Activated CD4-positive, alpha-beta memory T cell treated with anti-CD3 and anti-CD28 coated beads, Interleukin-2, amount 10 ng/mL, durations not matched to agents 7 days and 5 days (primary cell): ENCODE measurements at regions not wholly inside any gene's neighbourhood (a gene's known extent, or its start where the extent isn't known, plus 50 kb on each side); places are given as distances from the start of the nearest gene placed in this dataset.

ENCODE experiments used
- CTCF ChIA-PET: fragments of 350-600 bp; sonication (Branson Sonifier 250); formaldehyde crosslinking; loops from one replicate; lab custom pipeline; 2021; ENCODE audit warnings: antibody characterized with exemption, inconsistent platforms; lab: Charles Lee
- POLR2A ChIA-PET: fragments of 350-600 bp; sonication (Branson Sonifier 250); formaldehyde crosslinking; loops from one replicate; lab custom pipeline; 2021; ENCODE audit warnings: antibody characterized with exemption; lab: Charles Lee
- DNase-seq: peaks from one replicate; pipeline ENCODE4 v3.0.0-alpha.2; 2020
- H3K27ac Mint-ChIP-seq: one replicate; pipeline ENCODE4 v1.8.0; 2021; ENCODE audit warnings: mild to moderate bottlenecking, mixed read lengths
- H3K27me3 Mint-ChIP-seq: one replicate; pipeline ENCODE4 v1.8.0; 2021; ENCODE audit warnings: mixed read lengths
- H3K36me3 Mint-ChIP-seq: one replicate; pipeline ENCODE4 v1.8.0; 2021; ENCODE audit warnings: low read depth, mixed read lengths
- H3K4me1 Mint-ChIP-seq: one replicate; pipeline ENCODE4 v1.8.0; 2021; ENCODE audit warnings: mixed read lengths
- H3K4me3 Mint-ChIP-seq: one replicate; pipeline ENCODE4 v1.8.0; 2021; ENCODE audit warnings: mild to moderate bottlenecking, mixed read lengths
- H3K9me3 Mint-ChIP-seq: one replicate; pipeline ENCODE4 v1.8.0; 2021; ENCODE audit warnings: mixed read lengths

GRCh38 chr11:70622091-70622490, 223.8 kb downstream of the CTTN start:
- ChIA-PET CTCF (no interaction called here), POLR2A (no interaction called here)
- H3K4me3 Mint-ChIP-seq = no peak overlapping the region
- no peak for DNase-seq
- H3K27me3 Mint-ChIP-seq = no peaks in the 10 kb centered on the region
- no peak overlapping the region for H3K27ac Mint-ChIP-seq
- no peaks in the 10 kb centered on the region for H3K4me1 Mint-ChIP-seq
- no peaks in the 10 kb centered on the region for H3K36me3 Mint-ChIP-seq
- H3K9me3 Mint-ChIP-seq = no peaks in the 10 kb centered on the region

GRCh38 chr11:70623906-70624597, 225.7 kb downstream of the CTTN start:
- CTCF ChIA-PET = no interaction called here
- Mint-ChIP-seq H3K9me3 (no peaks in the 10 kb centered on the region), H3K36me3 (no peaks in the 10 kb centered on the region), H3K27me3 (no peaks in the 10 kb centered on the region), H3K4me1 (no peaks in the 10 kb centered on the region), H3K27ac (no peak overlapping the region), H3K4me3 (no peak overlapping the region)
- no peak for DNase-seq
- POLR2A ChIA-PET = no interaction called here

- no peaks in the 10 kb centered on the region for H3K36me3 Mint-ChIP-seq
- DNase-seq = no peak
- CTCF ChIA-PET = no interaction called here
- no peak overlapping the region for H3K4me3 Mint-ChIP-seq
- H3K27ac Mint-ChIP-seq = no peak overlapping the region
- H3K27me3 Mint-ChIP-seq = no peaks in the 10 kb centered on the region
- H3K4me1 Mint-ChIP-seq = no peaks in the 10 kb centered on the region
- POLR2A ChIA-PET = no interaction called here
- no peaks in the 10 kb centered on the region for H3K9me3 Mint-ChIP-seq
These were observed 226.3 kb downstream of the CTTN start for GRCh38 chr11:70624598-70624993.

- Mint-ChIP-seq H3K36me3 (no peaks in the 10 kb centered on the region), H3K4me1 (no peaks in the 10 kb centered on the region), H3K27ac (no peak overlapping the region), H3K27me3 (no peaks in the 10 kb centered on the region), H3K4me3 (no peak overlapping the region), H3K9me3 (no peaks in the 10 kb centered on the region)
- CTCF ChIA-PET = no interaction called here
- POLR2A ChIA-PET = no interaction called here
- DNase-seq = no peak
These were observed 226.7 kb downstream of the CTTN start for GRCh38 chr11:70625051-70625450.

- no peak for DNase-seq
- no peaks in the 10 kb centered on the region for H3K36me3 Mint-ChIP-seq
- H3K4me3 Mint-ChIP-seq = no peak overlapping the region
- no peaks in the 10 kb centered on the region for H3K27me3 Mint-ChIP-seq
- no peaks in the 10 kb centered on the region for H3K4me1 Mint-ChIP-seq
- no peak overlapping the region for H3K27ac Mint-ChIP-seq
- CTCF ChIA-PET = interaction anchor here (0.6 kb wide), 1 partner anchor 703 kb away, joined by 5 read pairs; no protein-coding TSS in a partner anchor
- POLR2A ChIA-PET = no interaction called here
- no peaks in the 10 kb centered on the region for H3K9me3 Mint-ChIP-seq
These were observed 227.5 kb downstream of the CTTN start for GRCh38 chr11:70625582-70626518.

- POLR2A ChIA-PET = no interaction called here
- H3K27me3 Mint-ChIP-seq = no peaks in the 10 kb centered on the region
- CTCF ChIA-PET = no interaction called here
- H3K4me1 Mint-ChIP-seq = no peaks in the 10 kb centered on the region
- DNase-seq = no peak
- no peaks in the 10 kb centered on the region for H3K9me3 Mint-ChIP-seq
- no peak overlapping the region for H3K27ac Mint-ChIP-seq
- H3K36me3 Mint-ChIP-seq = no peaks in the 10 kb centered on the region
- no peak overlapping the region for H3K4me3 Mint-ChIP-seq
These were observed 228.9 kb downstream of the CTTN start for GRCh38 chr11:70627219-70627618.

- POLR2A ChIA-PET = interaction anchor here (0.6 kb wide), 1 partner anchor 203 kb away, joined by 3 read pairs; no protein-coding TSS in a partner anchor
These were observed 230.0 kb downstream of the CTTN start for GRCh38 chr11:70628176-70628854.

GRCh38 chr11:70628855-70629844, 230.8 kb downstream of the CTTN start:
- H3K27me3 Mint-ChIP-seq = no peaks in the 10 kb centered on the region
- no peak overlapping the region for H3K4me3 Mint-ChIP-seq
- H3K36me3 Mint-ChIP-seq = no peaks in the 10 kb centered on the region
- CTCF ChIA-PET = no interaction called here
- no peaks in the 10 kb centered on the region for H3K9me3 Mint-ChIP-seq
- no peaks in the 10 kb centered on the region for H3K4me1 Mint-ChIP-seq
- DNase-seq = no peak
- POLR2A ChIA-PET = interaction anchor here (0.6 kb wide), 1 partner anchor 202 kb away, joined by 3 read pairs; no protein-coding TSS in a partner anchor
- H3K27ac Mint-ChIP-seq = no peak overlapping the region

More at GRCh38 chr11:70628176-70628854, 230.0 kb downstream of the CTTN start:
- no peaks in the 10 kb centered on the region for H3K4me1 Mint-ChIP-seq
- no peaks in the 10 kb centered on the region for H3K27me3 Mint-ChIP-seq
- DNase-seq = no peak
- CTCF ChIA-PET = no interaction called here
- no peaks in the 10 kb centered on the region for H3K9me3 Mint-ChIP-seq
- no peak overlapping the region for H3K4me3 Mint-ChIP-seq
- H3K27ac Mint-ChIP-seq = no peak overlapping the region
- H3K36me3 Mint-ChIP-seq = no peaks in the 10 kb centered on the region

- Mint-ChIP-seq H3K9me3 (no peaks in the 10 kb centered on the region), H3K27ac (no peak overlapping the region), H3K27me3 (no peaks in the 10 kb centered on the region), H3K4me1 (no peaks in the 10 kb centered on the region), H3K4me3 (no peak overlapping the region), H3K36me3 (no peaks in the 10 kb centered on the region)
- DNase-seq = no peak
- ChIA-PET POLR2A (no interaction called here), CTCF (no interaction called here)
These were observed 231.7 kb downstream of the CTTN start for GRCh38 chr11:70630068-70630467.

GRCh38 chr11:70630816-70631623, 232.7 kb downstream of the CTTN start:
- Mint-ChIP-seq H3K27me3 (no peaks in the 10 kb centered on the region), H3K27ac (no peak overlapping the region), H3K9me3 (no peaks in the 10 kb centered on the region), H3K4me3 (no peak overlapping the region), H3K4me1 (no peaks in the 10 kb centered on the region), H3K36me3 (no peaks in the 10 kb centered on the region)
- POLR2A ChIA-PET = no interaction called here
- CTCF ChIA-PET = no interaction called here
- DNase-seq = no peak

GRCh38 chr11:70631624-70632047, 233.3 kb downstream of the CTTN start:
- Mint-ChIP-seq H3K27ac (no peak overlapping the region), H3K9me3 (no peaks in the 10 kb centered on the region), H3K36me3 (no peaks in the 10 kb centered on the region), H3K27me3 (no peaks in the 10 kb centered on the region), H3K4me1 (no peaks in the 10 kb centered on the region), H3K4me3 (no peak overlapping the region)
- no peak for DNase-seq
- POLR2A ChIA-PET = no interaction called here
- CTCF ChIA-PET = no interaction called here

- Mint-ChIP-seq H3K36me3 (no peaks in the 10 kb centered on the region), H3K4me3 (no peak overlapping the region), H3K27me3 (no peaks in the 10 kb centered on the region), H3K27ac (no peak overlapping the region), H3K4me1 (no peaks in the 10 kb centered on the region), H3K9me3 (no peaks in the 10 kb centered on the region)
- DNase-seq = no peak
- POLR2A ChIA-PET = no interaction called here
- CTCF ChIA-PET = no interaction called here
These were observed 235.3 kb downstream of the CTTN start for GRCh38 chr11:70633610-70634009.
